ENCODE measurements at regions not wholly inside any gene's neighbourhood (a gene's known extent, or its start where the extent isn't known, plus 50 kb on each side); places are given as distances from the start of the nearest gene placed in this dataset.

DNA sequence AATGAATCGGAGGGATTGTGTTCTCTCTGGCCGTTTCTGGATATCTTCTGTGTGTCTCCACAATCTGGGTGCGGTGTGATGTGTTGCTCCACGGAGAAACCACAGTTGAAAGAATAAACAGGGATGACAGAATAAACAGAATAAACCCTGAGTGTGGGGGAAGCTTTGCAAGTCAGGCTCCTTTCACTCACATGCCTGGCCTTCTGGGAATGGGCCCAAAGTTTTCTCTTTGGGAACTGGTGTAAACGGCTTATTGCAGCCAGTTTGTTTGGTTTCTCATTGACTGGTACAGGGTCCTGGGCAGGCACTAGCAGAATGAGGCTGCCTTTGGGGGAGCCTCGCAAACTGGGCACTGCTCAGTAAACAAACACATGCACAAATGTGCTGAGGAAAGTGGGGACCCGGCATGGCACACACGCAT is 324.7 kb downstream of the DLEU7 start:
- peak in 1 of 2 donors; percentile 31 for DNase-seq (ENCODE audit: low spot score in 2 of 2)
- intact Hi-C loops (cut with DNase I; ENCODE audit: low total_unique reads) = no loop called here
- WGBS, 2 donors = 77 to 84% methylated on average over 8 of the region's 8 CpGs
- H3K4me3 ChIP-seq (ENCODE audit: low read depth, poor library complexity, severe bottlenecking) = no peak overlapping the region
- no peak for TF ChIP-seq POLR2A (IDR thresholded peaks at IDR 0.05)
- TF ChIP-seq, protein P1, sequence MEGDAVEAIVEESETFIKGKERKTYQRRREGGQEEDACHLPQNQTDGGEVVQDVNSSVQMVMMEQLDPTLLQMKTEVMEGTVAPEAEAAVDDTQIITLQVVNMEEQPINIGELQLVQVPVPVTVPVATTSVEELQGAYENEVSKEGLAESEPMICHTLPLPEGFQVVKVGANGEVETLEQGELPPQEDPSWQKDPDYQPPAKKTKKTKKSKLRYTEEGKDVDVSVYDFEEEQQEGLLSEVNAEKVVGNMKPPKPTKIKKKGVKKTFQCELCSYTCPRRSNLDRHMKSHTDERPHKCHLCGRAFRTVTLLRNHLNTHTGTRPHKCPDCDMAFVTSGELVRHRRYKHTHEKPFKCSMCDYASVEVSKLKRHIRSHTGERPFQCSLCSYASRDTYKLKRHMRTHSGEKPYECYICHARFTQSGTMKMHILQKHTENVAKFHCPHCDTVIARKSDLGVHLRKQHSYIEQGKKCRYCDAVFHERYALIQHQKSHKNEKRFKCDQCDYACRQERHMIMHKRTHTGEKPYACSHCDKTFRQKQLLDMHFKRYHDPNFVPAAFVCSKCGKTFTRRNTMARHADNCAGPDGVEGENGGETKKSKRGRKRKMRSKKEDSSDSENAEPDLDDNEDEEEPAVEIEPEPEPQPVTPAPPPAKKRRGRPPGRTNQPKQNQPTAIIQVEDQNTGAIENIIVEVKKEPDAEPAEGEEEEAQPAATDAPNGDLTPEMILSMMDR (IDR thresholded peaks at IDR 0.05) = no peak

DNA sequence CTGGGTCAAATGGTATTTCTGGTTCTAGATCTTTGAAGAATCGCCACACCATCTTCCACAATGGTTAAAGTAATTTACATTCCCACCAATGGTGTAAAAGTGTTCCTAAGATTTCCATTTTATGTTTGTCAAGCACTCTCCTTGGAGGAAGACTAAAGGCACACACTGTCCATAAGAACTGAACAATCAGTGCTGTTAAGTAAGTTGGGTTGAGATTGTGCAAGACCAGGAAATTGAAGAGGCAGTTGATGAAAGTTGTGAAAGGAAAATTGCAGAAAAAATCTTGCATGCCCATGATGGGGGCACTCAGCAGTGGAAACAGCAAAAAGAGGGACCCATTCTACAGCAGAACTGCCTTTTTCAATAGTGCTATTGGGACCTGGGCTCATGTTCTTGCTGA is 323.6 kb downstream of the DLEU7 start:
- WGBS, 2 donors = 97 to 100% methylated on average over 1 of the region's 1 CpG
- no peak for TF ChIP-seq POLR2A (IDR thresholded peaks at IDR 0.05)
- TF ChIP-seq, protein P1 (IDR thresholded peaks at IDR 0.05) = no peak
- no peak for DNase-seq (ENCODE audit: low spot score in 2 of 2)
- intact Hi-C loops (cut with DNase I; ENCODE audit: low total_unique reads) = no loop called here
- H3K4me3 ChIP-seq (ENCODE audit: low read depth, poor library complexity, severe bottlenecking) = no peak overlapping the region

DNA sequence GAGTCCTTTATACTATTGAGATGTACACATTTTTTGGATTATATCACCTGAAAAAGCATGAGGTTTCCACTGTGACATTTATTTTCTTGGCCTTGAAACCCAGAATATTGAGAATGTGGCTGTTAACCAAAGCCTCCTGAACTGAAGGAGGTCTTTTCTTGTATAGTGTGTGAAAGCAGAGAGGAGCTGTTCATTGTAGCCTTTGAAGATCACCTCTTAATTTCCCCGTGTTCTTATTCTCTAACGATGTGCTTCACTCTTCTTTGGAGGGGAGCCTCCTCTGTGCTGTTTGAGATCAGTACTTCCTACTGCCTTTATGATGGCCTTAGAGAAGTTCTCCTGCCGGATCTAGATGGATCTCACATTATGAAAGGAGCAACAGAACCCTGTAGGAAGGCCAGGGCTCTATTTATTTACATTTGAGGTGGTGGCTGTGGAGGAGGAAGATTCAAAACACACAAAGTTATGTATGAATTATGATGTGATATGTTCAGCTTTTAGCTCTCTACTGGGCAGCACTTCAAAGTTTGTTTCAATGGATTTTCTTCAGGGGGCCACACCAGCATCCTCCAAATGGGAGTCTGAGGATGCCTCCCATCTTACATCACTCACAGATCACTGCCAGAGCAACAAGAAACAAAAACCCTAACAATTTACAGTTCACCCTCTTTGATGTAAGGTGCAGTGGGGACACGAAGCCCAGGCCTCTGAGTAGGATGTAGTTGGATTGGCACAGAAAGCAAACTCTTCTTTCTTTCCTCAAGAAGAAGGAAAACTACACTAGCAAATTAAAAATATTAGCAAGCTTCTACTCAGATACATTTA is 322.3 kb downstream of the DLEU7 start:
- intact Hi-C loops (cut with DNase I; ENCODE audit: low total_unique reads) = no loop called here
- no peak for DNase-seq (ENCODE audit: low spot score in 2 of 2)
- 77 to 87% methylated on average over 4 of the region's 4 CpGs for WGBS, 2 donors
- no peak for TF ChIP-seq POLR2A (IDR thresholded peaks at IDR 0.05)
- TF ChIP-seq, protein P1 (IDR thresholded peaks at IDR 0.05) = no peak
- H3K4me3 ChIP-seq (ENCODE audit: low read depth, poor library complexity, severe bottlenecking) = no peak overlapping the region

DNA sequence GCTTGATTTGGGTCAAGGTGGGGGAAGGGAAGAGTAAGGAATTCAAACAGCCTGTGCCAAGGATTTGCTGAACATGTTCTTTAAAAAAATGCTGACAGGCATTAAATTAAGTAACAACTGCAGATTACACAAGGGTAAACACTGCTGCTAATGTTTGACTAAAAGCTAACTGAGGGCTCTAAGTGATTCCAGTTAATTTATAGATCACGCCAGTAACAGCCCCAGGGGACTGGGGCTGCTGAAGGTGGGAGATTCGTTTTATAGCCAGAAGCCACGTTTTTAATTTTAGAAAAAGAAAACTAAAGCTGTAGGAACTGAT is 321.7 kb downstream of the DLEU7 start:
- TF ChIP-seq, protein P1 (IDR thresholded peaks at IDR 0.05) = no peak
- no peak for TF ChIP-seq POLR2A (IDR thresholded peaks at IDR 0.05)
- intact Hi-C loops (cut with DNase I; ENCODE audit: low total_unique reads) = no loop called here
- DNase-seq (ENCODE audit: low spot score in 2 of 2) = no peak
- no peak overlapping the region for H3K4me3 ChIP-seq (ENCODE audit: low read depth, poor library complexity, severe bottlenecking)
- WGBS, 2 donors = 16 to 19% methylated on average over 3 of the region's 3 CpGs

DNA sequence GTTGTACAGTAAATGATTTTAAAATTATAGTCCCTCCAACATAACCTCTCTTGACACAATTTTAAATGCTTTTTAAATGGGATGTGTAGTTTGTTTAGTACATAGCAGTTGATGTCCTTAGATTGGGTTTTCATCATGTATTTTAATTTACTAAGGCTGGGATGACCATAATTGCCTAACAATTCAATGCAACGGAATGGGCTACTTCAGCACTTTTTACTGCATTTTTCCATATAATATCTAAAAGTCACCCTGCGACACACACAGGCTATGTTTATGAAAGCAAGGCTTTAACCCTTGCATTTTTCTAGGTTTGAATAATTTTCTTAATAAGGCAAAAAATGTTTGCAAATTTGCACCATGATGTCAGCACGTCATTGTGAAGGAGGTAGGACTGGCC is 321.0 kb downstream of the DLEU7 start:
- DNase-seq (ENCODE audit: low spot score in 2 of 2) = no peak
- TF ChIP-seq, protein P1 (IDR thresholded peaks at IDR 0.05) = no peak
- TF ChIP-seq POLR2A (IDR thresholded peaks at IDR 0.05) = no peak
- no peak overlapping the region for H3K4me3 ChIP-seq (ENCODE audit: low read depth, poor library complexity, severe bottlenecking)
- intact Hi-C loops (cut with DNase I; ENCODE audit: low total_unique reads) = no loop called here
- 92 to 93% methylated on average over 3 of the region's 3 CpGs for WGBS, 2 donors

DNA sequence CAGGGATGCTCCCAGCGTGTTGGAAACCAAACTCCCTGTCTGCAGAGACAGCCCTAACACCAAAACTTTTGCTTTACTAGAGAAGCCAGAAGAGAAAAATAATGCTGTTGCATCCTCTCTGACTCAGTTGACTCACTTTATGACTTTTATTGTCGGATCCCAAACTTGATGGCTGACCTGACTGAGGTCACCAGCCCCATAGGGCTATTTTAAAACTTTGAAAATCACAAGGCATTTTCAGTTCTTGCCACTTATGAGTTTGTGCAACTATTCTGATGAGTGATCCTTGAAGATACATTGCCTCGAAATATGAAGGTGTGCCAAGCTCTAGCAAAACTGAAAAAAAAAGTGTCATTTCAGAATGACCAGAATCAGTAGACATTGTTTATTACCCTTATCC is 320.2 kb downstream of the DLEU7 start:
- WGBS, 2 donors = 45 to 83% methylated on average over 3 of the region's 3 CpGs
- no peak overlapping the region for H3K4me3 ChIP-seq (ENCODE audit: low read depth, poor library complexity, severe bottlenecking)
- intact Hi-C loops (cut with DNase I; ENCODE audit: low total_unique reads) = no loop called here
- DNase-seq (ENCODE audit: low spot score in 2 of 2) = no peak
- no peak for TF ChIP-seq POLR2A (IDR thresholded peaks at IDR 0.05)
- TF ChIP-seq, protein P1 (IDR thresholded peaks at IDR 0.05) = no peak

Data from lower leg skin (tissue), 4 donors.